Ovary (tissue), 7 donors: ENCODE measurements at regions not wholly inside any gene's neighbourhood (a gene's known extent, or its start where the extent isn't known, plus 50 kb on each side); places are given as distances from the start of the nearest gene placed in this dataset.

ENCODE experiments used
- DNase-seq, 5 donors: peaks; one replicate each; pipeline ENCODE4 v3.0.0-alpha.2; 2019 to 2020
- H3K27ac ChIP-seq, 2 donors: fragments of 200-600 bp; one replicate each; pipeline versions ENCODE4 v1.5.1 to v1.8.0; 2019 to 2022
- H3K27me3 ChIP-seq: fragments of 200-600 bp; one replicate; pipeline ENCODE4 v1.8.0; 2022
- H3K36me3 ChIP-seq: fragments of 200-600 bp; sonication (generic); one replicate; pipeline ENCODE4 v1.5.1; 2019
- H3K4me1 ChIP-seq: one replicate; pipeline ENCODE4 v1.8.1; 2013; ENCODE audit warnings: mild to moderate bottlenecking, moderate library complexity; ENCODE audit not compliant: insufficient read depth
- H3K4me3 ChIP-seq: fragments of 200-600 bp; sonication (generic); one replicate; pipeline ENCODE4 v1.5.1; 2017
- H3K9me3 ChIP-seq, 2 donors: fragments of 200-600 bp in 1 of 2; sonication (generic) in 1 of 2; one replicate each; pipeline versions ENCODE4 v1.5.1 to v1.8.1; 2013 to 2019; ENCODE audit warnings: mild to moderate bottlenecking in 1 of 2, moderate library complexity in 1 of 2
- CTCF ChIP-seq, 3 donors: fragments of 450-650 bp in 2 of 3; fragments of 200-600 bp in 1 of 3; IDR thresholded peaks; one replicate each; pipeline versions ENCODE4 v1.5.1 to v1.8.0; 2016 to 2022; ENCODE audit warnings: antibody characterized with exemption in 3 of 3, mild to moderate bottlenecking in 1 of 3
- EP300 ChIP-seq: sonication (generic); formaldehyde crosslinking; IDR thresholded peaks from one replicate; pipeline ENCODE4 v1.6.1; 2017; ENCODE audit warnings: antibody characterized with exemption
- POLR2A ChIP-seq: fragments of 450-650 bp; IDR thresholded peaks from one replicate; pipeline ENCODE4 v1.6.1; 2017; ENCODE audit warnings: antibody characterized with exemption, mild to moderate bottlenecking, moderate library complexity
- WGBS, 3 donors: extraction: QIAGEN DNeasy Blood & Tissue Kit in 1 of 3; methylation state at CpG; one replicate each; pipeline versions ENCODE4 v1.1.5 to v1.1.7; 2013 to 2017; 5-methylcytosine and 5-hydroxymethylcytosine counted together
- intact Hi-C, 4 donors: fragments of 100-400 bp; cut with DNase I; formaldehyde crosslinking; loops; one replicate each; pipeline versions ENCODE4 v1.11.0 to v1.15.1; 2022 to 2023
- donor health status: DM: no; HTN: no; CAD: no; lungs with moderate emphysema.
- donor health status: DM: no; HTN: no; CAD: no.
- donor health status: Bipolar disorder and iron deficiency.
- donor health status: DM: no; HTN: no; CAD: no.
- donor health status: DM: yes; HTN: yes; CAD: no.

- Histone ChIP-seq H3K36me3 (no peaks in the 10 kb centered on the region), H3K4me3 (no peak overlapping the region), H3K9me3 (no peaks in the 10 kb centered on the region), H3K27ac (no peak overlapping the region), H3K4me1 (no peaks in the 10 kb centered on the region), H3K27me3 (no peaks in the 10 kb centered on the region)
- intact Hi-C loops, result no loop called here
- TF ChIP-seq POLR2A (no peak), CTCF (IDR thresholded peaks at IDR 0.05) (no peak), EP300 (no peak)
- no peak for DNase-seq
- 92 to 98% (median 93%) methylated on average over 2 of the region's 2 CpGs for WGBS, 3 donors
These were observed 81.9 kb upstream of the SPON1 start for GRCh38 chr11:13880634-13881033.

- H3K4me1 ChIP-seq, result no peaks in the 10 kb centered on the region
- TF ChIP-seq CTCF (IDR thresholded peaks at IDR 0.05) (no peak), POLR2A (no peak), EP300 (no peak)
- no peaks in the 10 kb centered on the region for H3K9me3 ChIP-seq
- no peaks in the 10 kb centered on the region for H3K36me3 ChIP-seq
- WGBS, 3 donors, result 50 to 56% (median 55%) methylated on average over 10 of the region's 10 CpGs
- DNase-seq, result no peak
- intact Hi-C loops, result no loop called here
- H3K27ac ChIP-seq, result no peak overlapping the region
- no peak overlapping the region for H3K4me3 ChIP-seq
- H3K27me3 ChIP-seq, result no peaks in the 10 kb centered on the region
These were observed 81.2 kb upstream of the SPON1 start for GRCh38 chr11:13881226-13881905.

- TF ChIP-seq CTCF (IDR thresholded peaks at IDR 0.05), result no peak
- TF ChIP-seq POLR2A, result no peak
- no peak for TF ChIP-seq EP300
- no peak for DNase-seq
- no peak overlapping the region for H3K4me3 ChIP-seq
- no peaks in the 10 kb centered on the region for H3K4me1 ChIP-seq
- no peak overlapping the region for H3K27ac ChIP-seq
- 73 to 83% (median 80%) methylated on average over 4 of the region's 4 CpGs for WGBS, 3 donors
- no peaks in the 10 kb centered on the region for H3K36me3 ChIP-seq
- intact Hi-C loops, result no loop called here
- H3K9me3 ChIP-seq, result no peaks in the 10 kb centered on the region
- no peaks in the 10 kb centered on the region for H3K27me3 ChIP-seq
These were observed 79.5 kb upstream of the SPON1 start for GRCh38 chr11:13883042-13883441.

- DNase-seq, result no peak
- intact Hi-C loops, result no loop called here
- Histone ChIP-seq H3K27me3 (no peaks in the 10 kb centered on the region), H3K27ac (no peak overlapping the region), H3K36me3 (no peaks in the 10 kb centered on the region), H3K4me1 (no peaks in the 10 kb centered on the region), H3K9me3 (no peaks in the 10 kb centered on the region), H3K4me3 (no peak overlapping the region)
- no peak for TF ChIP-seq CTCF (IDR thresholded peaks at IDR 0.05)
- no peak for TF ChIP-seq POLR2A
- TF ChIP-seq EP300, result no peak
- 84 to 95% (median 93%) methylated on average over 6 of the region's 6 CpGs for WGBS, 3 donors
These were observed 78.9 kb upstream of the SPON1 start for GRCh38 chr11:13883589-13883988.
